H1 (cell line): ENCODE measurements at regions not wholly inside any gene's neighbourhood (a gene's known extent, or its start where the extent isn't known, plus 50 kb on each side); places are given as distances from the start of the nearest gene placed in this dataset.

ENCODE experiments used
- POU5F1 ChIP-seq: IDR thresholded peaks from 2 replicates; pipeline ENCODE4 v1.6.1; 2011; ENCODE audit warnings: low read depth, mild to moderate bottlenecking, low read length, moderate library complexity
- SAP30 ChIP-seq: fragments of 300-600 bp; sonication (generic); IDR thresholded peaks from 2 replicates; pipeline ENCODE4 v1.7.1; 2012; ENCODE audit warnings: low read length, moderate library complexity, mild to moderate bottlenecking, inconsistent platforms; ENCODE audit not compliant: insufficient read depth, insufficient replicate concordance
- SIN3A ChIP-seq, 2 experiments: IDR thresholded peaks in 1 of 2; conservative IDR thresholded peaks in 1 of 2; 2 replicates each; pipeline ENCODE4 v1.6.1; 2011 to 2012; ENCODE audit warnings: low read length in 2 of 2, improper control_type of control experiment in 1 of 2, low read depth in 1 of 2, mild to moderate bottlenecking in 1 of 2
- TAF7 ChIP-seq: optimal IDR thresholded peaks from 2 replicates; pipeline ENCODE3; 2011; ENCODE audit warnings: low read depth, mild to moderate bottlenecking, inconsistent platforms, low read length, moderate library complexity, borderline replicate concordance

DNA sequence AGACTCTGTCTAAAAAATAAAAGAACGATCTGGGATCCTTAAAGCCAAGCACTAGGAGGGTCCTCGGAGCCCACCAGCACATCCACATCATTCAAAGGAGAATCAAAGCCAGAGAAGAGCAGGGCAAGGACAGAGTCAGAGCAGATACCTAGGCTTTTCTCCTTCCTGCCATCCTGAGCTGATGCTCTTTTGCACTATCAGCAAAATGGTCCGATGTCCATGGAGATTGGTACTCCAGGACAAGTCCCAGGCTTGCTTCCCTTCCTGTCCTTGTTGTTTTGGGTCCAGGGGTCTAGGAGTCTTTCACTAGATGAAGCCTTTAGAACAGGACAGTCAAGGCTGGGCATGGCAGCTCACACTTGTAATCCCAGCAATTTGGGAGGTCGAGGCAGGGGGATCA is 58.0 kb upstream of the ELN start (continued):
- TF ChIP-seq POU5F1 (no peak), TAF7 (no peak), SIN3A (conservative IDR thresholded peaks at IDR 0.05 in 1 of 2, IDR thresholded peaks at IDR 0.05 in 1 of 2; ENCODE audit: low read depth in 1 of 2, low read length in 2 of 2) (no peak), SAP30 (no peak)
